IMR-90 (cell line): ENCODE measurements at regions not wholly inside any gene's neighbourhood (a gene's known extent, or its start where the extent isn't known, plus 50 kb on each side); places are given as distances from the start of the nearest gene placed in this dataset.

Experiments
- ATAC-seq: fragments of 200-7000 bp; cut with Tn5 transposase; 2 replicates; pipeline ENCODE4 v1.9.1; 2020; ENCODE audit warnings: low read depth, mild to moderate bottlenecking, moderate library complexity
- BruUV-seq: library from RNA; stranded (reverse); fragments of 400-500 nt; replicated peaks from 2 replicates; lab custom pipeline; 2021; lab: Mats Ljungman, UMichigan
- CTCF ChIA-PET: fragments of 300-600 bp; formaldehyde crosslinking; extraction: SDS; loops from one replicate; lab custom pipeline; 2021; ENCODE audit warnings: antibody characterized with exemption; lab: Yijun Ruan, JAX
- POLR2A ChIA-PET: fragments of 300-600 bp; sonication (Branson Sonifier 250); formaldehyde crosslinking; loops from one replicate; lab custom pipeline; 2022; ENCODE audit warnings: antibody characterized with exemption; ENCODE audit not compliant: unreplicated experiment; lab: Charles Lee
- DNase-seq: peaks from one replicate; pipeline ENCODE4 v3.0.0; 2013
- H2AFZ ChIP-seq: replicated peaks from 2 replicates; pipeline ENCODE3; 2013; ENCODE audit warnings: low read length, mild to moderate bottlenecking; ENCODE audit not compliant: poor library complexity
- H2AK5ac ChIP-seq: 2 replicates; pipeline ENCODE4 v1.6.1; 2013; ENCODE audit warnings: low read depth, low read length, inconsistent platforms
- H2AK9ac ChIP-seq: replicated peaks from 2 replicates; pipeline ENCODE3; 2013; ENCODE audit warnings: mild to moderate bottlenecking, low read depth, low read length, moderate library complexity; ENCODE audit not compliant: poor library complexity
- H2BK120ac ChIP-seq: 2 replicates; pipeline ENCODE4 v1.6.1; 2013; ENCODE audit warnings: low read depth, low read length, inconsistent platforms
- H2BK15ac ChIP-seq: 3 replicates; pipeline ENCODE4 v1.6.1; 2013; ENCODE audit warnings: low read depth, low read length, inconsistent platforms
- H2BK20ac ChIP-seq: 2 replicates; pipeline ENCODE4 v1.6.1; 2013; ENCODE audit warnings: low read depth, mild to moderate bottlenecking, inconsistent platforms, low read length, moderate library complexity
- H2BK5ac ChIP-seq: 2 replicates; pipeline ENCODE4 v1.6.1; 2013; ENCODE audit warnings: mild to moderate bottlenecking, low read depth, low read length, inconsistent platforms; ENCODE audit not compliant: poor library complexity, severe bottlenecking
- H3K14ac ChIP-seq: replicated peaks from 2 replicates; pipeline ENCODE4 v1.6.1; 2013; ENCODE audit warnings: low read depth, low read length, inconsistent platforms
- H3K18ac ChIP-seq: 2 replicates; pipeline ENCODE4 v1.6.1; 2013; ENCODE audit warnings: low read depth, low read length, control low read depth
- H3K23ac ChIP-seq: 2 replicates; pipeline ENCODE4 v1.6.1; 2013; ENCODE audit warnings: low read depth, low read length, inconsistent platforms
- H3K27ac ChIP-seq: 2 replicates; pipeline ENCODE4 v1.5.1; 2013; ENCODE audit warnings: mild to moderate bottlenecking, control low read depth, low read length; ENCODE audit not compliant: insufficient read depth
- H3K27me3 ChIP-seq: 2 replicates; pipeline ENCODE4 v1.6.1; 2013; ENCODE audit warnings: low read length; ENCODE audit not compliant: control insufficient read depth, insufficient read depth
- H3K36me3 ChIP-seq: 2 replicates; pipeline ENCODE4 v1.6.1; 2013; ENCODE audit warnings: low read length, mixed read lengths; ENCODE audit not compliant: control insufficient read depth, insufficient read depth
- H3K4ac ChIP-seq: 2 replicates; pipeline ENCODE4 v1.6.1; 2013; ENCODE audit warnings: low read depth, low read length, inconsistent platforms
- H3K4me1 ChIP-seq: 2 replicates; pipeline ENCODE4 v1.6.1; 2013; ENCODE audit warnings: low read length, mixed read lengths; ENCODE audit not compliant: control insufficient read depth, insufficient read depth
- H3K4me2 ChIP-seq: 2 replicates; pipeline ENCODE4 v1.6.1; 2013; ENCODE audit warnings: low read depth, mild to moderate bottlenecking, control low read depth, low read length, moderate library complexity
- H3K4me3 ChIP-seq: 2 replicates; pipeline ENCODE4 v1.5.1; 2013; ENCODE audit warnings: low read depth, mild to moderate bottlenecking, control low read depth, low read length, moderate library complexity; ENCODE audit not compliant: insufficient read depth
- H3K56ac ChIP-seq: 2 replicates; pipeline ENCODE4 v1.6.1; 2013; ENCODE audit warnings: low read length, inconsistent platforms; ENCODE audit not compliant: insufficient read depth; ENCODE audit errors: extremely low read depth
- H3K79me1 ChIP-seq, 2 experiments: 2 replicates each; pipeline ENCODE4 v1.6.1; 2013; ENCODE audit warnings: low read length in 2 of 2, inconsistent platforms in 1 of 2, low read depth in 1 of 2
- H3K9ac ChIP-seq: 2 replicates; pipeline ENCODE4 v1.6.1; 2013; ENCODE audit warnings: low read depth, low read length, control low read depth
- H3K9me1 ChIP-seq: 2 replicates; pipeline ENCODE4 v1.6.1; 2013; ENCODE audit warnings: low read length, inconsistent platforms; ENCODE audit not compliant: insufficient read depth
- H3K9me3 ChIP-seq: 2 replicates; pipeline ENCODE4 v1.6.1; 2013; ENCODE audit warnings: low read length; ENCODE audit not compliant: control insufficient read depth, insufficient read depth
- H4K20me1 ChIP-seq: 2 replicates; pipeline ENCODE4 v1.6.1; 2013; ENCODE audit warnings: low read length, inconsistent platforms; ENCODE audit not compliant: insufficient read depth
- H4K5ac ChIP-seq: 2 replicates; pipeline ENCODE4 v1.6.1; 2013; ENCODE audit warnings: mild to moderate bottlenecking, low read depth, low read length, control low read depth
- H4K8ac ChIP-seq, 2 experiments: 2 replicates each; pipeline ENCODE4 v1.6.1; 2013; ENCODE audit warnings: low read depth in 2 of 2, low read length in 2 of 2, control low read depth in 1 of 2, inconsistent platforms in 1 of 2
- H4K91ac ChIP-seq: 2 replicates; pipeline ENCODE4 v1.6.1; 2013; ENCODE audit warnings: low read depth, low read length, inconsistent platforms; ENCODE audit not compliant: insufficient read depth
- CHD1 ChIP-seq: IDR thresholded peaks from 2 replicates; pipeline ENCODE4 v1.6.1; 2012; ENCODE audit warnings: low read depth, low read length, improper control_type of control experiment
- CTCF ChIP-seq: conservative IDR thresholded peaks from 2 replicates; pipeline ENCODE4 v1.5.1; 2012; ENCODE audit warnings: mild to moderate bottlenecking, low read depth, low read length, improper control_type of control experiment
- FOS ChIP-seq: fragments of 150-350 bp; IDR thresholded peaks from 2 replicates; pipeline ENCODE4 v1.6.1; 2016; ENCODE audit warnings: low read depth, low read length
- MAFK ChIP-seq: IDR thresholded peaks from 2 replicates; pipeline ENCODE4 v1.6.1; 2012; ENCODE audit warnings: low read depth, low read length, improper control_type of control experiment
- MAZ ChIP-seq: IDR thresholded peaks from 2 replicates; pipeline ENCODE4 v1.6.1; 2012; ENCODE audit warnings: low read depth, mild to moderate bottlenecking, low read length, improper control_type of control experiment, moderate library complexity, borderline replicate concordance
- MXI1 ChIP-seq: IDR thresholded peaks from 2 replicates; pipeline ENCODE4 v1.6.1; 2012; ENCODE audit warnings: low read depth, mild to moderate bottlenecking, low read length, moderate library complexity, borderline replicate concordance
- NFE2L2 ChIP-seq: fragments of 150-350 bp; IDR thresholded peaks from 2 replicates; pipeline ENCODE4 v1.6.1; 2016; ENCODE audit warnings: low read depth, mild to moderate bottlenecking, low read length
- RAD21 ChIP-seq: IDR thresholded peaks from 2 replicates; pipeline ENCODE4 v1.6.1; 2012; ENCODE audit warnings: low read length, improper control_type of control experiment
- RCOR1 ChIP-seq: IDR thresholded peaks from 2 replicates; pipeline ENCODE4 v1.6.1; 2012; ENCODE audit warnings: mild to moderate bottlenecking, low read length, improper control_type of control experiment; ENCODE audit not compliant: insufficient replicate concordance
- SMC3 ChIP-seq: fragments of 150-350 bp; IDR thresholded peaks from 2 replicates; pipeline ENCODE4 v1.6.1; 2016; ENCODE audit warnings: low read depth, mild to moderate bottlenecking, antibody characterized with exemption, low read length, moderate library complexity
- USF2 ChIP-seq: fragments of 150-350 bp; IDR thresholded peaks from 2 replicates; pipeline ENCODE4 v1.6.1; 2017; ENCODE audit warnings: mild to moderate bottlenecking, antibody characterized with exemption, low read length, low read depth
- WGBS, 2 experiments: methylation state at CpG; one replicate each; pipeline versions ENCODE4 v1.1.5 to v1.1.7; 2013; ENCODE audit warnings: missing lambda C conversion rate in 2 of 2; ENCODE audit not compliant: insufficient read length in 1 of 2; ENCODE audit errors: extremely low coverage in 2 of 2; 5-methylcytosine and 5-hydroxymethylcytosine counted together
- dilution Hi-C: fragments of 300-500 bp; cut with HindIII; formaldehyde crosslinking; loops from one replicate; pipeline ENCODE4 v1.14.3; 2018; ENCODE audit warnings: low sequenced_read_pairs; ENCODE audit not compliant: unreplicated experiment
- in situ Hi-C: fragments of 300-500 bp; cut with MboI; formaldehyde crosslinking; loops from 3 replicates; pipeline ENCODE4 v1.14.3; 2019; ENCODE audit warnings: low sequenced_read_pairs, inconsistent platforms, mixed read lengths
- intact Hi-C: fragments of 100-400 bp; cut with micrococcal nuclease; formaldehyde crosslinking; loops from 2 replicates; pipeline ENCODE4 v1.10.0; 2022

- BruUV-seq = no TSS peak
- no peak overlapping the region for H3K4ac ChIP-seq
- no peak overlapping the region for H3K4me3 ChIP-seq
- no peaks in the 10 kb centered on the region for H3K79me1 ChIP-seq
- H3K36me3 ChIP-seq = no peaks in the 10 kb centered on the region
- DNase-seq = no peak
- intact Hi-C loops (no loop called here), in situ Hi-C loops (no loop called here), dilution Hi-C loops (no loop called here)
- TF ChIP-seq MAFK (no peak), USF2 (no peak), SMC3 (no peak), RCOR1 (no peak), MAZ (no peak), FOS (no peak), CHD1 (no peak), CTCF (no peak), NFE2L2 (no peak), MXI1 (no peak), RAD21 (no peak)
- no peak overlapping the region for H2BK20ac ChIP-seq
- no peak overlapping the region for H3K27ac ChIP-seq
- H3K4me1 ChIP-seq = no peaks in the 10 kb centered on the region
- no peak overlapping the region for H3K14ac ChIP-seq
- H2AFZ ChIP-seq = no peak overlapping the region
- no peaks in the 10 kb centered on the region; the same call in 1 of the 2 replicates for H3K27me3 ChIP-seq
- 39% methylated on average over 3 of the region's 7 CpGs; no CpG with 5 or more reads in 1 of the 2 experiments for WGBS, 2 experiments
- POLR2A ChIA-PET = no interaction called here
- no peak overlapping the region for H3K4me2 ChIP-seq
- H4K5ac ChIP-seq = no peak overlapping the region
- H2AK9ac ChIP-seq = no peak overlapping the region
- no peak overlapping the region for H3K56ac ChIP-seq
- no peaks in the 10 kb centered on the region for H3K9me1 ChIP-seq
- no peak overlapping the region for H3K18ac ChIP-seq
- H4K20me1 ChIP-seq = no peaks in the 10 kb centered on the region
- H4K8ac ChIP-seq = no peak overlapping the region
- no peak overlapping the region for H3K23ac ChIP-seq
- no peak overlapping the region for H2BK120ac ChIP-seq
- H3K9me3 ChIP-seq = no peaks in the 10 kb centered on the region
- H4K91ac ChIP-seq = no peak overlapping the region
- CTCF ChIA-PET = no interaction called here
- H2BK15ac ChIP-seq = no peak overlapping the region
- H2AK5ac ChIP-seq = no peak overlapping the region
- H2BK5ac ChIP-seq = no peak overlapping the region
- H3K9ac ChIP-seq = no peak overlapping the region
- ATAC-seq = no peak
Measured at GRCh38 chr1:30418939-30419720, 304.3 kb downstream of the MATN1 start.
